GM23248 (cell line): ENCODE measurements at regions not wholly inside any gene's neighbourhood (a gene's known extent, or its start where the extent isn't known, plus 50 kb on each side); places are given as distances from the start of the nearest gene placed in this dataset.

Experiments
- DNase-seq: peaks from one replicate; pipeline ENCODE4 v3.0.0-alpha.2; 2015
- H2AFZ ChIP-seq: fragments of 200-600 bp; sonication (generic); 2 replicates; pipeline ENCODE4 v1.6.1; 2016; ENCODE audit warnings: antibody characterized with exemption
- H3F3A ChIP-seq: fragments of 200-600 bp; sonication (generic); 2 replicates; pipeline ENCODE4 v1.6.1; 2016; ENCODE audit warnings: mild to moderate bottlenecking, antibody characterized with exemption, mixed run types; ENCODE audit not compliant: insufficient read depth
- H3K27ac ChIP-seq: fragments of 200-600 bp; sonication (generic); 2 replicates; pipeline ENCODE4 v1.5.1; 2016; ENCODE audit warnings: mild to moderate bottlenecking
- H3K27me3 ChIP-seq: fragments of 200-600 bp; sonication (generic); replicated peaks from 2 replicates; pipeline ENCODE4 v1.6.1; 2016; ENCODE audit warnings: mild to moderate bottlenecking; ENCODE audit not compliant: insufficient read depth
- H3K36me3 ChIP-seq: fragments of 200-600 bp; sonication (generic); 2 replicates; pipeline ENCODE4 v1.6.1; 2016; ENCODE audit warnings: low read depth, mild to moderate bottlenecking
- H3K4me1 ChIP-seq: fragments of 200-600 bp; sonication (generic); 2 replicates; pipeline ENCODE4 v1.6.1; 2016; ENCODE audit warnings: mild to moderate bottlenecking; ENCODE audit not compliant: insufficient read depth
- H3K4me2 ChIP-seq: fragments of 200-600 bp; sonication (generic); one replicate; pipeline ENCODE4 v1.6.1; 2016; ENCODE audit warnings: mild to moderate bottlenecking; ENCODE audit not compliant: unreplicated experiment
- H3K4me3 ChIP-seq: fragments of 200-600 bp; sonication (generic); 2 replicates; pipeline ENCODE4 v1.5.1; 2016; ENCODE audit warnings: mild to moderate bottlenecking
- H3K79me2 ChIP-seq: fragments of 200-600 bp; sonication (generic); 2 replicates; pipeline ENCODE4 v1.6.1; 2016; ENCODE audit warnings: mild to moderate bottlenecking; ENCODE audit not compliant: insufficient read depth
- H3K9ac ChIP-seq: fragments of 200-600 bp; sonication (generic); 2 replicates; pipeline ENCODE4 v1.6.1; 2016; ENCODE audit warnings: mild to moderate bottlenecking
- H3K9me2 ChIP-seq: fragments of 200-600 bp; sonication (generic); 2 replicates; pipeline ENCODE4 v1.6.1; 2016; ENCODE audit warnings: mixed run types, mild to moderate bottlenecking, moderate library complexity; ENCODE audit not compliant: insufficient read depth
- H3K9me3 ChIP-seq: fragments of 200-600 bp; sonication (generic); one replicate; pipeline ENCODE4 v1.6.1; 2017; ENCODE audit warnings: low read depth
- H4K20me1 ChIP-seq: fragments of 200-600 bp; sonication (generic); 2 replicates; pipeline ENCODE4 v1.6.0; 2016; ENCODE audit not compliant: insufficient read depth
- EZH2 ChIP-seq: fragments of 200-600 bp; sonication (generic); IDR thresholded peaks from 2 replicates; pipeline ENCODE4 v1.6.1; 2018; ENCODE audit warnings: antibody characterized with exemption, mild to moderate bottlenecking; ENCODE audit not compliant: insufficient read depth, poor library complexity, severe bottlenecking
- EZH2phosphoT487 ChIP-seq: fragments of 200-600 bp; sonication (generic); IDR thresholded peaks from 2 replicates; pipeline ENCODE4 v1.6.1; 2018; ENCODE audit warnings: antibody characterized with exemption, moderate library complexity, mild to moderate bottlenecking, low read depth; ENCODE audit not compliant: insufficient read depth
- WGBS, 2 experiments: methylation state at CpG; one replicate each; pipeline ENCODE4 v1.1.6; 2015 to 2017; ENCODE audit warnings: low lambda C conversion rate in 2 of 2, low coverage in 1 of 2; ENCODE audit errors: missing lambda C conversion rate in 2 of 2; 5-methylcytosine and 5-hydroxymethylcytosine counted together
- in situ Hi-C: fragments of 300-500 bp; cut with MboI; formaldehyde crosslinking; loops from 2 replicates; pipeline ENCODE4 v1.15.0; 2020

- H3K36me3 ChIP-seq: no peaks in the 10 kb centered on the region
- H4K20me1 ChIP-seq: no peaks in the 10 kb centered on the region
- no peak overlapping the region for H3K4me3 ChIP-seq
- no peaks in the 10 kb centered on the region for H3K27me3 ChIP-seq
- peaks cover 19% of the 10 kb centered on the region; the same call in 1 of the 2 replicates for H3K79me2 ChIP-seq
- H3K9me3 ChIP-seq: no peaks in the 10 kb centered on the region
- H3K9ac ChIP-seq: no peak overlapping the region
- 100% methylated on average over 1 of the region's 1 CpG for WGBS, 2 experiments
- TF ChIP-seq EZH2phosphoT487 (no peak), EZH2 (no peak)
- peaks cover 18% of the 10 kb centered on the region for H3F3A ChIP-seq
- H3K4me1 ChIP-seq: peaks cover 26% of the 10 kb centered on the region
- in situ Hi-C loops: no loop called here
- peak overlapping the region; percentile 1 for H3K4me2 ChIP-seq
- no peak for DNase-seq
- no peak overlapping the region for H2AFZ ChIP-seq
- no peaks in the 10 kb centered on the region for H3K9me2 ChIP-seq
- H3K27ac ChIP-seq: no peak overlapping the region
These were observed 112.8 kb upstream of the ELL2 start for GRCh38 chr5:96074460-96074859.

- in situ Hi-C loops: no loop called here
These were observed 111.1 kb upstream of the ELL2 start for GRCh38 chr5:96072791-96073165.

GRCh38 chr5:96072138-96072790 lies 110.6 kb upstream of the ELL2 start:
- H3K9ac ChIP-seq: no peak overlapping the region
- no peaks in the 10 kb centered on the region for H3K9me3 ChIP-seq
- in situ Hi-C loops: no loop called here
- H3K79me2 ChIP-seq: peaks cover 11% of the 10 kb centered on the region; the same call in 1 of the 2 replicates
- H3K4me1 ChIP-seq: peaks cover 22% of the 10 kb centered on the region
- H3K4me3 ChIP-seq: no peak overlapping the region
- 73 to 84% methylated on average over 4 of the region's 4 CpGs for WGBS, 2 experiments
- H2AFZ ChIP-seq: no peak overlapping the region
- no peaks in the 10 kb centered on the region for H3K27me3 ChIP-seq
- no peak overlapping the region for H3K4me2 ChIP-seq
- H3K9me2 ChIP-seq: no peaks in the 10 kb centered on the region
- DNase-seq: no peak
- no peaks in the 10 kb centered on the region for H3K36me3 ChIP-seq
- H3K27ac ChIP-seq: no peak overlapping the region
- H3F3A ChIP-seq: peaks cover 18% of the 10 kb centered on the region
- TF ChIP-seq EZH2 (no peak), EZH2phosphoT487 (no peak)
- no peaks in the 10 kb centered on the region for H4K20me1 ChIP-seq

More at GRCh38 chr5:96072791-96073165, 111.1 kb upstream of the ELL2 start:
- no peak for TF ChIP-seq EZH2
- no peak for TF ChIP-seq EZH2phosphoT487
- Histone ChIP-seq H3K9ac (no peak overlapping the region), H3K4me3 (no peak overlapping the region), H3K4me1 (peaks cover 21% of the 10 kb centered on the region), H3K36me3 (no peaks in the 10 kb centered on the region), H3F3A (peaks cover 13% of the 10 kb centered on the region), H3K79me2 (peaks cover 16% of the 10 kb centered on the region; the same call in 1 of the 2 replicates), H3K9me3 (no peaks in the 10 kb centered on the region), H3K4me2 (no peak overlapping the region), H3K9me2 (no peaks in the 10 kb centered on the region), H2AFZ (no peak overlapping the region), H4K20me1 (no peaks in the 10 kb centered on the region), H3K27me3 (no peaks in the 10 kb centered on the region), H3K27ac (no peak overlapping the region)
- no peak for DNase-seq
- 91 to 94% methylated on average over 3 of the region's 3 CpGs for WGBS, 2 experiments

GRCh38 chr5:96070622-96071225 lies 109.1 kb upstream of the ELL2 start:
- no peaks in the 10 kb centered on the region for H3K27me3 ChIP-seq
- H3K79me2 ChIP-seq: peaks cover 13% of the 10 kb centered on the region
- no peaks in the 10 kb centered on the region for H4K20me1 ChIP-seq
- H3F3A ChIP-seq: peaks cover 29% of the 10 kb centered on the region
- 92 to 96% methylated on average over 5 of the region's 5 CpGs for WGBS, 2 experiments
- H3K4me3 ChIP-seq: no peak overlapping the region
- no peak overlapping the region for H3K4me2 ChIP-seq
- H3K36me3 ChIP-seq: no peaks in the 10 kb centered on the region
- H2AFZ ChIP-seq: no peak overlapping the region
- no peak for DNase-seq
- TF ChIP-seq EZH2 (no peak), EZH2phosphoT487 (no peak)
- no peak overlapping the region for H3K9ac ChIP-seq
- H3K27ac ChIP-seq: no peak overlapping the region
- peaks cover 38% of the 10 kb centered on the region for H3K4me1 ChIP-seq
- no peaks in the 10 kb centered on the region for H3K9me2 ChIP-seq
- no peaks in the 10 kb centered on the region for H3K9me3 ChIP-seq
- in situ Hi-C loops: no loop called here
